Stimulated activated CD4-positive, alpha-beta T cell treated with anti-CD3 and anti-CD28 coated beads, Interleukin-12 subunit alpha, Interleukin-12 subunit beta, amount 100 ng/mL, for 24 hours (primary cell): ENCODE measurements at regions not wholly inside any gene's neighbourhood (a gene's known extent, or its start where the extent isn't known, plus 50 kb on each side); places are given as distances from the start of the nearest gene placed in this dataset.
"Not testable (repeated sequence)": the region's sequence is repeated elsewhere in the genome, so short reads cannot be mapped to it uniquely, and the experiment has no call there.

Experiments
- DNase-seq, 2 experiments: peaks; one replicate each; pipeline ENCODE4 v3.0.0-alpha.2; 2020; ENCODE audit warnings: low read depth in 2 of 2

DNA sequence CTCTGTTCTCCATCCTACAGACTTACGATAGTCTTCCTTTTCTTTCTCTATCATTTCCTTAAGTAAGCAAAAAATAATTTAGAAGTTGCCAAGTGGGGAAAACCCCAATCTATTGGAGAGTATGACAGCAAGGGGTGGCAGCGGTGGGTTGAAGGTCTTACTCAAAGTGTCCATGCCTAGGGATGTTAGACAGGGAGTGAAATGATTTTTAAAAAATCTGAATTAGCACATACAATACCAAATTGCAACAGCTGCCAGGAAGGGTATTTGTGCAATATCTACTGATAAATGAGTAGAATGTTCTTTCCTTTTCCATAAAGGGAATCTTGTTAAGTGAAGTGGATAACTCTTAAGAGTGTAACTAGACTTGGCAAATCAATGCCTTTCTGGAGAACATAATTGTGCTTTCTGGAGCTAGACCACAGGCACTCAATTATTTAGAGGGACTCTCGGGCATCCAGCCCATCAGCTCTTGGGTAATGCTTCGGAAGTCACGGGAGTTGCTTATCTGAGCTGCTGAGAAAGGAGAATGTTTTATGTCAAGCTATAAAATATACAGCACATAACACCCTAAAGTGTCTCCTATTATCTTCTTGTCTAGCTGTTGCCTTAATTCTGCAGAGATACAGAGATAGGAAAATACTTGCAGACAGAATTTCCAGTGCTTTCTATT, 151.5 kb downstream of the KCNJ2 start:
- no peak for DNase-seq

DNA sequence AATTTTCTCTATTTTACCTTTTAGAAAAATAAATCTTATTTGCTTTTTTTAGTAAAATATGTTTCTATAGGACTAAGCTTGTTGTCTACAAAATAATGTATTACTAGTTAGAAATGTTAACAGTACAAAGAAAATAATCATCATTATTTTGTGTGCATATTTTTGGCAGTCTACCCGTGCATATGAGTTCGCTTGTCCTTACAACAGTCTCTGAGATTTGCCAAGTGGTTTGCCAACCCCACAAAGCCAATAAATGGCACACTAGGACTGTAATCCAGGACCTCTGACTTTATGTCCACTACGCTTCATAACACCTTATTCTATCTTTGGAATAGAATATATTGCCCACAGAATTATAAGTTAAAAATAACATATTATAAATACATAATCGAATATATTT, 152.0 kb downstream of the KCNJ2 start:
- no peak for DNase-seq

DNA sequence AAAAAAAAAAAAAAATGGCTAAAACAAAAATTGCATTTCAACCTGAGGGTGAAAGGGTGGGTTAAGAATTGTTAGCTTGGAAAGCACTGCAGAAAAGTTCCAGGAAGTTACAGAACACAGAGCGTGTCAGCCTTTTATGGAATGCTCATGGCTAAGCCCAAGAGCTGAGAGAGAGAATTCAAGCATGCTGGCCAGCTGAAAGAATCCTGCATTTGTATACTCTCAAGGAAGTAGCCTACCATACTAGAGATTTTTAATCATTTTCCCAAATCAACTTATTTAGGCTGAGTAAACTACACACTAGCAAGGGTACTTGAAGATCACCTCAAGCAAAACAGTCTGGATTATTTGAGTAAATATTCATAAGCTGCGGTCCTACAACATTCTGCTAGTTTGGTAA, 153.9 kb downstream of the KCNJ2 start:
- no peak for DNase-seq

- DNase-seq, result no peak
These were observed 154.7 kb downstream of the KCNJ2 start for GRCh38 chr17:70324031-70324430.

DNA sequence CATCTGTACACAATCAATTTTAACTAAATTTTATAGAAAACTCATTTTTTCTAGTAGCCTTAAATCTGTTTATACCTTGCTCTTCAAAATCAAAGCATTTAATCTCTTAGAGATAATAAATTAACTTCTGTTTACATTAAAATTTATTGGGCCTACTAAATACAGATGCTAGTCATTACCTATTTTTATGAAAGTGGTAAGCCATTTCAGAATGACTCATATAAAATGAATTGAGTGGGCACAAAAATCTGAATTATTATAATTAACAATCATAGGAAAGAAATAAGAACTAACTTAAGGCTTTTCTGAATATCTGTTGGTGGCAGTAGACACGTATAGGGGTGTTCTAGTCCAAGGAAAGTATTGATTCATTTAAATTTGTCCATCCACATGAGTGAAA, 157.9 kb downstream of the KCNJ2 start:
- no peak for DNase-seq

- DNase-seq, result no peak
These were observed 158.4 kb downstream of the KCNJ2 start for GRCh38 chr17:70327723-70328122.

DNA sequence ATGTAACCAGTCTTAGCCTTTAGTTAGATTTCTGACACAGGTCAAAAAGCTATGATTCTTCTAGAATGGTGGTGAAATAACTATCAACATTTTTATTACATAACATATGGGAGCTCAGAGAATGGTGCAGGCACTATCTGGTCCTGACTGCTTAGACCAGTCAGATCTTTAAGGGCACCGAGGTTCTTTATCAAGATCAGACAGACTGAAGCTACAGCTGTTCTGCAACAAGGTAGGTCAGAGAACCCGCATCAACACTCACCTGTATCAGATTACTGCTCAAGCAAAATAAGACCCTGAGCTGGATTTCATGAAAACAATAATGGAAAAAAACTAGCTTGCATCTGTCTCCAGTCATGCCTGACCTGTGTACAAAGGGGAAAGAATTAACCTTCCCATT, 160.4 kb downstream of the KCNJ2 start:
- DNase-seq, result no peak

GRCh38 chr17:70331066-70331465, 161.7 kb downstream of the KCNJ2 start:
- not testable (repeated sequence) for DNase-seq

GRCh38 chr17:70332356-70333210, 163.3 kb downstream of the KCNJ2 start:
- DNase-seq, result no peak

DNA sequence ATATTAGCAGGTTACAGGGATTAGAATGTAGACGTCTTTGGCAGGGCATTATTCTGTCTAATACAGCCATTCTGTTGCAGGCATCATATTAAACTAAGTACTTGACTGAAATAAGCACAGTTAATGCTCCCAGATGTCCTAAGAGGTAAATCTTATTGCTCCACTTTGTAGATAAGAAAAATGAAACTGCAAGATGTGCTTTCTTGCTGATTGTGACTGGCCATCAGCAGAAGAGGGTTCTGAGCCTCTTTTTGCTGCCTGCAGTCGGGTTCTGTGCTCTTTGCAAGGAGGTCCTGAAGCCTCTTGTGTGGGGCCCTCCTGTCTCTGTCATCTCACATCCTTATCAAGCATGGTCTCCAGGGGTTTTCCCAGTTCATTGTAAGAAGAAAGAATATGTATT, 167.1 kb downstream of the KCNJ2 start:
- DNase-seq, result no peak

- DNase-seq, result no peak
These were observed 169.6 kb downstream of the KCNJ2 start for GRCh38 chr17:70338946-70339354.

GRCh38 chr17:70343114-70343513, 173.8 kb downstream of the KCNJ2 start:
- no peak for DNase-seq

DNA sequence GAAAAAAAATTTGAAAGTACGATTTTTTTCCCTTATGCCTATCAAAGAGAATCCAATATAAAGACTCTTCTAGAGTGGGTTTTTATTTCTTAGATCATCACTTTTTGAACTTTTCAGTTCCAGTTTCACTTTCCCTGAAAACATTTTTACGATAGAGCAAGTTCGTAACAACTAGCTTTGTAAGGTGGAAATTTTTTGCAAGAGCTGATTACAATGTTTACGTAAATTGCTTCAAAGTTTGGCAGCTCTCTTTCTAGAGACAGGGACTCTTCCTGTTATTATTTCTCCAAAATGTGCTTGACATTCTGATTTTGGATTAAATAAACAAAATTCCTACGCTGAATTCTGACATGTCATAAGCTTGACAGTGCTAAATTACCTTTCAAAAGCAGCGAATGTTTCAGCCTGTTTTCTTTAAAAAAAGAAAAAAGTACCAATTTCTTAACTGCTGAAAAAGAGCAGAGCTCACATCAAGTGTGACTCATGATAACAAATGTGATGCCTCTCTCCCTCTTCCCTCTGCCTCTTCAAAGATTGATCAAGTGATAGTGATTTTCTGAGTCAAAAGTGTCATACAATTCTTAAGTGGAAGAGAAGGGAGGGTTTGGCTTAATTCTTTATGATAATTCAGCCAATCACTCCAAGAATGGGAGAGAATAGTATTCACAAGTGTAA, 175.2 kb downstream of the KCNJ2 start:
- DNase-seq, result no peak

DNA sequence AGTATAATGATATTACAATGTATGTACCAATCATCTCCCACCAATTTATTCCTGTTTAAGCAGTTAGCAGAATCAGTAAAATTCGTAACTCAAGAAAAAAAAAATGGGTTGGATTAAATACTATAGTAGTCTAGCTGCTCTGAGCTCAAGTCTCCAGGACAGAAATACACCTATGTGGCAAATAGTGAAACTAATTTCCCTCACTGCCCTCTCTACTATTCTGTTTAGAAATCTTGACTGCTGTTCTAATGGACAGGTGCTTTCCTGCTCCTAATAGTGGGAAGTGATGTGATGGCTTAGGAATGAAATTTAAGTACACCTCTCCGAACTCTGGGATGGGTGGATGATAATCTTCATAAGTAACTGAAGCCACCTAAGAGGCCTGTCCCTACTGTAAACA, 175.7 kb downstream of the KCNJ2 start:
- no peak for DNase-seq

- DNase-seq, result no peak
These were observed 183.5 kb downstream of the KCNJ2 start for GRCh38 chr17:70352834-70353233.

GRCh38 chr17:70353408-70354092, 184.2 kb downstream of the KCNJ2 start:
- no peak for DNase-seq

DNA sequence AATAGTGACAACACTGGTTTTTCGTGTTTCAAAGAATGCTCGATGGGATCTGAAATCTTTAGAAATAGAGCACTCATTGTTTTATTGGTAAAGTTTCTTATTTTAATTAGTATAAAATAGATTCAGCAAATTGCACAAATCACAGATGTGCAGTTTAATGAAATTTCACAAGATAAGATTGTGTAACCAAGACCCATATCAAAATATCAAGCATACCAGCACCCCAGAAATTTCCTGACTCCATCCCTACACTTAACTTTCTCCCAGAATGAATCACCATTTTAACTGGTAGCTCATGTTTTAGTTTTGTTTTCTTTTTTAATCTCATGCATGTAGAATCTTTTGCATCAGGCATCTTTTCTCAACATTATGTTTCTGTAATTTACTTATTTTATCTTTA, 185.9 kb downstream of the KCNJ2 start:
- DNase-seq, result no peak

- no peak for DNase-seq
These were observed 187.9 kb downstream of the KCNJ2 start for GRCh38 chr17:70357190-70357589.

- DNase-seq, result no peak
These were observed 195.8 kb downstream of the KCNJ2 start for GRCh38 chr17:70365091-70365583.

DNA sequence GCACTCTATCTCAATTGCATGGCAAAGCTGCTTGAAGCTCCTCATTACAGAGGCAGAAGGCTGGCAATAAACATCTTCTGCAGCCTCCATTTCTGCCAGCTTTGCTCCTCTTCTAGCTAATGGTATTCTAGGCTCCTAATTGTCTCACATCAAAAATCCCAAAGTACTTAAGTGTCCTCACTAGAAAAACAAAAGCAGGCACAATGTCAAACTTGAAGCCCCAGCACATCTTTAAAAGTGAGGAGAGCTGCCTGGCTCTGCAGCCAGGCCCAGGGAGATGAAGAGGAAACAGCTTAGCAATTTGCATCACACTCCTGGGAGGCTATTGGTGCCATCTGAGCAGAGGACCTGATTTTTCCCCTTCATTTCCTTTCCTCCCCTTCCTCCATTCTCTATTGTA, 197.1 kb downstream of the KCNJ2 start:
- no peak for DNase-seq

DNA sequence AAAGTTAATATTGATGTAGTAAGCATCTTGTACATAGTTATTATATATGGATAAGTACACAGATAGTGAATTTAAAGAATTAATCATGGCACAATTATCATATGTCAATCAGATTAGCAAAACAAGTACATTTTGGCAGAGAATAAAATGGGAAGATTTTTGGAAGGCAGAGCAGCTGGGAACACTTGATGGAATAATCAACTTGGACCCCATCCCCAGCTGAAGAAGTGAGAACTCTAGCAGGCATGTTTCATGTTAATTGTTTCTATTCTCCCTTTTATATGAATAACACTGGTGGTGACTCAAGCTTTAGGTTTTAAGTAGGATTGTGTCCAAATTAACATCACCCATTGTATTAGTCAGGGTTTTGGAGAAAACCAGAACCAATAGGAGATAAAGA, 198.7 kb downstream of the KCNJ2 start:
- no peak for DNase-seq

GRCh38 chr17:70369391-70369790, 200.1 kb downstream of the KCNJ2 start:
- DNase-seq, result no peak
